ENCODE measurements at regions not wholly inside any gene's neighbourhood (a gene's known extent, or its start where the extent isn't known, plus 50 kb on each side); places are given as distances from the start of the nearest gene placed in this dataset.
A peak's percentile ranks its signal among the peaks of the same experiment; 100 is the strongest.

GRCh38 chr15:68507447-68507846 lies 71.3 kb upstream of the CORO2B start:
- no peak for DNase-seq (ENCODE audit: insufficient read length, low spot score)
- FAIRE-seq = no peak

GRCh38 chr15:68508485-68509189 lies 70.2 kb upstream of the CORO2B start:
- DNase-seq (ENCODE audit: insufficient read length, low spot score) (no peak), FAIRE-seq (no peak)
- no peak for TF ChIP-seq POLR2A (IDR thresholded peaks at IDR 0.05; ENCODE audit: low read depth, low read length)
- no peak for TF ChIP-seq SPI1 (IDR thresholded peaks at IDR 0.05; ENCODE audit: low read depth, low read length)
- TF ChIP-seq POLR2AphosphoS5 (IDR thresholded peaks at IDR 0.05; ENCODE audit: low read depth, low read length) = no peak
- no peak for TF ChIP-seq POU2F2 (IDR thresholded peaks at IDR 0.05; ENCODE audit: low read depth, low read length)
- no peak for TF ChIP-seq TAF1 (IDR thresholded peaks at IDR 0.05; ENCODE audit: low read depth, low read length)
- no peak for TF ChIP-seq PAX5 (IDR thresholded peaks at IDR 0.05; ENCODE audit: insufficient read depth, low read length, severe bottlenecking)

More at GRCh38 chr15:68507447-68507846, 71.3 kb upstream of the CORO2B start:
- no peak for TF ChIP-seq POLR2A (IDR thresholded peaks at IDR 0.05; ENCODE audit: low read depth, low read length)
- TF ChIP-seq POLR2AphosphoS5 (IDR thresholded peaks at IDR 0.05; ENCODE audit: low read depth, low read length) = no peak
- no peak for TF ChIP-seq PAX5 (IDR thresholded peaks at IDR 0.05; ENCODE audit: insufficient read depth, low read length, severe bottlenecking)
- no peak for TF ChIP-seq POU2F2 (IDR thresholded peaks at IDR 0.05; ENCODE audit: low read depth, low read length)
- no peak for TF ChIP-seq TAF1 (IDR thresholded peaks at IDR 0.05; ENCODE audit: low read depth, low read length)

GRCh38 chr15:68510558-68510957 lies 68.2 kb upstream of the CORO2B start:
- DNase-seq (ENCODE audit: insufficient read length, low spot score) (no peak), FAIRE-seq (no peak)
- no peak for TF ChIP-seq POLR2AphosphoS5 (IDR thresholded peaks at IDR 0.05; ENCODE audit: low read depth, low read length)
- TF ChIP-seq SPI1 (IDR thresholded peaks at IDR 0.05; ENCODE audit: low read depth, low read length) = peak; percentile 63
- TF ChIP-seq POLR2A (IDR thresholded peaks at IDR 0.05; ENCODE audit: low read depth, low read length) = no peak
- no peak for TF ChIP-seq TAF1 (IDR thresholded peaks at IDR 0.05; ENCODE audit: low read depth, low read length)
- no peak for TF ChIP-seq POU2F2 (IDR thresholded peaks at IDR 0.05; ENCODE audit: low read depth, low read length)
- TF ChIP-seq PAX5 (IDR thresholded peaks at IDR 0.05; ENCODE audit: insufficient read depth, low read length, severe bottlenecking) = no peak

GRCh38 chr15:68511073-68511991 lies 67.5 kb upstream of the CORO2B start:
- TF ChIP-seq POU2F2 (IDR thresholded peaks at IDR 0.05; ENCODE audit: low read depth, low read length) = no peak
- no peak for TF ChIP-seq TAF1 (IDR thresholded peaks at IDR 0.05; ENCODE audit: low read depth, low read length)
- TF ChIP-seq POLR2AphosphoS5 (IDR thresholded peaks at IDR 0.05; ENCODE audit: low read depth, low read length) = no peak
- TF ChIP-seq SPI1 (IDR thresholded peaks at IDR 0.05; ENCODE audit: low read depth, low read length) = no peak
- no peak for TF ChIP-seq PAX5 (IDR thresholded peaks at IDR 0.05; ENCODE audit: insufficient read depth, low read length, severe bottlenecking)
- no peak for TF ChIP-seq POLR2A (IDR thresholded peaks at IDR 0.05; ENCODE audit: low read depth, low read length)
- no peak for FAIRE-seq
- no peak for DNase-seq (ENCODE audit: insufficient read length, low spot score)

GRCh38 chr15:68512052-68512451 lies 66.7 kb upstream of the CORO2B start:
- DNase-seq (ENCODE audit: insufficient read length, low spot score) = no peak
- TF ChIP-seq SPI1 (IDR thresholded peaks at IDR 0.05; ENCODE audit: low read depth, low read length) = no peak
- no peak for TF ChIP-seq PAX5 (IDR thresholded peaks at IDR 0.05; ENCODE audit: insufficient read depth, low read length, severe bottlenecking)
- FAIRE-seq = no peak

- no peak for TF ChIP-seq PAX5 (IDR thresholded peaks at IDR 0.05; ENCODE audit: insufficient read depth, low read length, severe bottlenecking)
- no peak for TF ChIP-seq POU2F2 (IDR thresholded peaks at IDR 0.05; ENCODE audit: low read depth, low read length)
- TF ChIP-seq SPI1 (IDR thresholded peaks at IDR 0.05; ENCODE audit: low read depth, low read length) = no peak
- TF ChIP-seq POLR2A (IDR thresholded peaks at IDR 0.05; ENCODE audit: low read depth, low read length) = no peak
- no peak for TF ChIP-seq POLR2AphosphoS5 (IDR thresholded peaks at IDR 0.05; ENCODE audit: low read depth, low read length)
- no peak for TF ChIP-seq TAF1 (IDR thresholded peaks at IDR 0.05; ENCODE audit: low read depth, low read length)
- FAIRE-seq (no peak), DNase-seq (ENCODE audit: insufficient read length, low spot score) (no peak)
These were observed 66.2 kb upstream of the CORO2B start for GRCh38 chr15:68512598-68512997.

GRCh38 chr15:68515371-68516095 lies 63.3 kb upstream of the CORO2B start:
- DNase-seq (ENCODE audit: insufficient read length, low spot score) = no peak
- no peak for FAIRE-seq
- TF ChIP-seq SPI1 (IDR thresholded peaks at IDR 0.05; ENCODE audit: low read depth, low read length) (no peak), TAF1 (IDR thresholded peaks at IDR 0.05; ENCODE audit: low read depth, low read length) (no peak), PAX5 (IDR thresholded peaks at IDR 0.05; ENCODE audit: insufficient read depth, low read length, severe bottlenecking) (no peak), POLR2AphosphoS5 (IDR thresholded peaks at IDR 0.05; ENCODE audit: low read depth, low read length) (no peak), POLR2A (IDR thresholded peaks at IDR 0.05; ENCODE audit: low read depth, low read length) (no peak), POU2F2 (IDR thresholded peaks at IDR 0.05; ENCODE audit: low read depth, low read length) (no peak)

GRCh38 chr15:68517285-68517761 lies 61.5 kb upstream of the CORO2B start:
- no peak for TF ChIP-seq SPI1 (IDR thresholded peaks at IDR 0.05; ENCODE audit: low read depth, low read length)
- no peak for DNase-seq (ENCODE audit: insufficient read length, low spot score)
- no peak for FAIRE-seq

- TF ChIP-seq SPI1 (IDR thresholded peaks at IDR 0.05; ENCODE audit: low read depth, low read length) = no peak
- no peak for TF ChIP-seq POU2F2 (IDR thresholded peaks at IDR 0.05; ENCODE audit: low read depth, low read length)
- no peak for TF ChIP-seq POLR2A (IDR thresholded peaks at IDR 0.05; ENCODE audit: low read depth, low read length)
- TF ChIP-seq TAF1 (IDR thresholded peaks at IDR 0.05; ENCODE audit: low read depth, low read length) = no peak
- TF ChIP-seq POLR2AphosphoS5 (IDR thresholded peaks at IDR 0.05; ENCODE audit: low read depth, low read length) = no peak
- no peak for TF ChIP-seq PAX5 (IDR thresholded peaks at IDR 0.05; ENCODE audit: insufficient read depth, low read length, severe bottlenecking)
- FAIRE-seq (no peak), DNase-seq (ENCODE audit: insufficient read length, low spot score) (no peak)
These were observed 60.7 kb upstream of the CORO2B start for GRCh38 chr15:68518046-68518445.
